GM21619 (cell line): ENCODE measurements at regions not wholly inside any gene's neighbourhood (a gene's known extent, or its start where the extent isn't known, plus 50 kb on each side); places are given as distances from the start of the nearest gene placed in this dataset.
"Not testable (repeated sequence)": the region's sequence is repeated elsewhere in the genome, so short reads cannot be mapped to it uniquely, and the experiment has no call there.

ENCODE experiments used
- ATAC-seq: cut with Tn5 transposase; IDR thresholded peaks from one replicate; pipeline ENCODE4 v1.9.1; 2021; ENCODE audit not compliant: unreplicated experiment

GRCh38 chr18:24624421-24624820 is 164.0 kb downstream of the HRH4 start:
- ATAC-seq: not testable (repeated sequence)

- ATAC-seq: no peak
Measured at GRCh38 chr18:24627644-24628315, 167.3 kb downstream of the HRH4 start.

GRCh38 chr18:24628326-24628725 is 167.9 kb downstream of the HRH4 start:
- ATAC-seq: no peak

- no peak for ATAC-seq
Measured at GRCh38 chr18:24629921-24630320, 169.5 kb downstream of the HRH4 start.

GRCh38 chr18:24630346-24630880 is 170.0 kb downstream of the HRH4 start:
- ATAC-seq: no peak

GRCh38 chr18:24631243-24632025 is 171.0 kb downstream of the HRH4 start:
- no peak for ATAC-seq

- ATAC-seq: no peak
Measured at GRCh38 chr18:24632158-24632988, 171.9 kb downstream of the HRH4 start.

- ATAC-seq: no peak
Measured at GRCh38 chr18:24633121-24633520, 172.7 kb downstream of the HRH4 start.

GRCh38 chr18:24649571-24649970 is 189.1 kb downstream of the HRH4 start:
- no peak for ATAC-seq

GRCh38 chr18:24651434-24651833 is 191.0 kb downstream of the HRH4 start:
- ATAC-seq: no peak

GRCh38 chr18:24656050-24656449 is 195.6 kb downstream of the HRH4 start:
- no peak for ATAC-seq

GRCh38 chr18:24656551-24657443 is 196.4 kb downstream of the HRH4 start:
- no peak for ATAC-seq

- ATAC-seq: no peak
Measured at GRCh38 chr18:24657444-24657842, 197.0 kb downstream of the HRH4 start.

- no peak for ATAC-seq
Measured at GRCh38 chr18:24658302-24658701, 197.9 kb downstream of the HRH4 start.

GRCh38 chr18:24659827-24660720 is 199.6 kb downstream of the HRH4 start:
- peak; percentile 86 for ATAC-seq

- ATAC-seq: no peak
Measured at GRCh38 chr18:24660956-24661355, 200.5 kb downstream of the HRH4 start.

- ATAC-seq: no peak
Measured at GRCh38 chr18:24662412-24662821, 202.0 kb downstream of the HRH4 start.

- no peak for ATAC-seq
Measured at GRCh38 chr18:24663026-24663425, 202.6 kb downstream of the HRH4 start.

GRCh38 chr18:24669015-24669414 is 208.6 kb downstream of the HRH4 start:
- no peak for ATAC-seq
